ENCODE measurements at regions not wholly inside any gene's neighbourhood (a gene's known extent, or its start where the extent isn't known, plus 50 kb on each side); places are given as distances from the start of the nearest gene placed in this dataset.

DNA sequence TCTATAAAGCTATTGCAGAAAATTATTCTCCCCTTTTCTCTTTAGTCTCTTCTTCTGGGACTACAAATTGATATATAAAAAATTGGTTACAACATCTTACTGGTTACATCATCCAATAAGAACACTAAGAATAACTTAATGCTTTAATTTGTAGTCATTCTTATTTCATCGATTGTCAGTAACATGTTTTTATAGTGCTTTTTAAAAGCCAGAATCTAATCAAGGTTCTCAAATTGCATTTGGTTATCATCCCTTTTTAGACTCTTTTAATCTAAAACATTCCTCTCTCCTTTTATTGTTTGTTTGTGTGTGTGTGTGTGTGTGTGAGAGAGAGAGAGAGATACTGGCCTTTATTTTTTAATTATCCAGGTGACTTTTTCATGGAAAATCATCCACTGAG is 377.1 kb upstream of the MEIS1 start:
- no peaks in the 10 kb centered on the region for H3K27me3 ChIP-seq (replicated peaks; ENCODE audit: control insufficient read depth, insufficient read depth, low read length)
- no peaks in the 10 kb centered on the region for H3K4me1 ChIP-seq (ENCODE audit: control insufficient read depth, insufficient read depth, low read length)
- H3K4me3 ChIP-seq (ENCODE audit: low read length) = no peak overlapping the region
- DNase-seq (ENCODE audit: low read depth) = no peak
- H3K9me3 ChIP-seq (ENCODE audit: control insufficient read depth, low read length) = no peaks in the 10 kb centered on the region
- no peaks in the 10 kb centered on the region for H3K36me3 ChIP-seq (ENCODE audit: control insufficient read depth, insufficient read depth, low read length, severe bottlenecking)
- no peak overlapping the region for H3K9ac ChIP-seq (ENCODE audit: low read length)

DNA sequence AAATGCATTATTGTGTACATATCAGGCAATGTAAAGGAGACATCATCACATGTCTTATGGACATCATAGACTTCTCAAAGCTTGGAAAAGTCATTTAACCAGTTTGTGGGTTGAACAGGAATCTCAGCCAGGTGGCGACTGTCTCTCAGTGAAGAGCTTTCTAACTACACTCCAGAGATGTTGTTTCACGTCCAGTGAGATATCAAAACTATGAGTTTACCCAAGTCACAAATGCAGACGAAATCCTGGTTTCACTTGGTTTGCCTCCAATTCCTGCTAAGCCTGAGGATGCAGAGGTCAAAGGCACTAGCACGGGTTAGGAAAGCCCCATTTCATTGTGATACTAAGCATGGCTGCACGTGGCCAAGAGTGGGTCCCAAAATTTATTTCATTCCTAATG is 384.5 kb upstream of the MEIS1 start:
- DNase-seq (ENCODE audit: low read depth) = no peak
- Histone ChIP-seq H3K27me3 (replicated peaks; ENCODE audit: control insufficient read depth, insufficient read depth, low read length) (no peaks in the 10 kb centered on the region), H3K9ac (ENCODE audit: low read length) (no peak overlapping the region), H3K36me3 (ENCODE audit: control insufficient read depth, insufficient read depth, low read length, severe bottlenecking) (no peaks in the 10 kb centered on the region), H3K9me3 (ENCODE audit: control insufficient read depth, low read length) (no peaks in the 10 kb centered on the region), H3K4me1 (ENCODE audit: control insufficient read depth, insufficient read depth, low read length) (peaks cover 13% of the 10 kb centered on the region), H3K4me3 (ENCODE audit: low read length) (no peak overlapping the region)

- Histone ChIP-seq H3K9ac (ENCODE audit: low read length) (no peak overlapping the region), H3K9me3 (ENCODE audit: control insufficient read depth, low read length) (no peaks in the 10 kb centered on the region), H3K4me3 (ENCODE audit: low read length) (no peak overlapping the region), H3K4me1 (ENCODE audit: control insufficient read depth, insufficient read depth, low read length) (peaks cover 13% of the 10 kb centered on the region), H3K27me3 (replicated peaks; ENCODE audit: control insufficient read depth, insufficient read depth, low read length) (no peaks in the 10 kb centered on the region), H3K36me3 (ENCODE audit: control insufficient read depth, insufficient read depth, low read length, severe bottlenecking) (no peaks in the 10 kb centered on the region)
- DNase-seq (ENCODE audit: low read depth) = no peak
Measured at GRCh38 chr2:66048667-66049066, 386.3 kb upstream of the MEIS1 start.

- H3K9me3 ChIP-seq (ENCODE audit: control insufficient read depth, low read length) = no peaks in the 10 kb centered on the region
- peaks cover 13% of the 10 kb centered on the region for H3K27me3 ChIP-seq (replicated peaks; ENCODE audit: control insufficient read depth, insufficient read depth, low read length)
- no peak overlapping the region for H3K4me3 ChIP-seq (ENCODE audit: low read length)
- H3K4me1 ChIP-seq (ENCODE audit: control insufficient read depth, insufficient read depth, low read length) = peaks cover 2% of the 10 kb centered on the region
- DNase-seq (ENCODE audit: low read depth) = no peak
- no peak overlapping the region for H3K9ac ChIP-seq (ENCODE audit: low read length)
- no peaks in the 10 kb centered on the region for H3K36me3 ChIP-seq (ENCODE audit: control insufficient read depth, insufficient read depth, low read length, severe bottlenecking)
Measured at GRCh38 chr2:66041902-66042657, 392.8 kb upstream of the MEIS1 start.

- no peak for DNase-seq (ENCODE audit: low read depth)
- Histone ChIP-seq H3K9ac (ENCODE audit: low read length) (no peak overlapping the region), H3K4me3 (ENCODE audit: low read length) (no peak overlapping the region), H3K9me3 (ENCODE audit: control insufficient read depth, low read length) (no peaks in the 10 kb centered on the region), H3K36me3 (ENCODE audit: control insufficient read depth, insufficient read depth, low read length, severe bottlenecking) (no peaks in the 10 kb centered on the region), H3K4me1 (ENCODE audit: control insufficient read depth, insufficient read depth, low read length) (peaks cover 2% of the 10 kb centered on the region), H3K27me3 (replicated peaks; ENCODE audit: control insufficient read depth, insufficient read depth, low read length) (peaks cover 13% of the 10 kb centered on the region)
Measured at GRCh38 chr2:66036948-66037347, 398.0 kb upstream of the MEIS1 start.

DNA sequence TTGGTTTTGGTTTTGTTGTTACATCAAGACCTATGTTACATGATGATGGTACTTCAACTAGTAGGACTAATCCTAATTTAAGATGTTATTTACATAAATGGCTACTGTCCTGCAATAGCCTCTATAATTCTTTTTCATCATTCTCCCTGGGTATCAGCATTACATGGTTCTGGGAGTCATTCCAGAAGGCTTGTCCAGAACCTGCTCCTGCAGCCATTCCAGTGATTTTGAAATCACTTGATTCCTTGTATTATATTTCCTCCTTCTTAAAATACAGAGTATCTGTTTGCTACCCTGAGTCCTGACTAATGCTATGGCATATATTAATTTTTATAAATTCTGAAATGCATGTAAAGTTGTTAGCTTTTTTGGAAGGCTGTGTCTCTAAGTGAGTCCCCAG is 400.5 kb upstream of the MEIS1 start:
- Histone ChIP-seq H3K4me1 (ENCODE audit: control insufficient read depth, insufficient read depth, low read length) (peaks cover 2% of the 10 kb centered on the region), H3K9me3 (ENCODE audit: control insufficient read depth, low read length) (no peaks in the 10 kb centered on the region), H3K4me3 (ENCODE audit: low read length) (no peak overlapping the region), H3K9ac (ENCODE audit: low read length) (no peak overlapping the region), H3K36me3 (ENCODE audit: control insufficient read depth, insufficient read depth, low read length, severe bottlenecking) (no peaks in the 10 kb centered on the region), H3K27me3 (replicated peaks; ENCODE audit: control insufficient read depth, insufficient read depth, low read length) (peaks cover 12% of the 10 kb centered on the region)
- peak; percentile 22 for DNase-seq (ENCODE audit: low read depth)

DNA sequence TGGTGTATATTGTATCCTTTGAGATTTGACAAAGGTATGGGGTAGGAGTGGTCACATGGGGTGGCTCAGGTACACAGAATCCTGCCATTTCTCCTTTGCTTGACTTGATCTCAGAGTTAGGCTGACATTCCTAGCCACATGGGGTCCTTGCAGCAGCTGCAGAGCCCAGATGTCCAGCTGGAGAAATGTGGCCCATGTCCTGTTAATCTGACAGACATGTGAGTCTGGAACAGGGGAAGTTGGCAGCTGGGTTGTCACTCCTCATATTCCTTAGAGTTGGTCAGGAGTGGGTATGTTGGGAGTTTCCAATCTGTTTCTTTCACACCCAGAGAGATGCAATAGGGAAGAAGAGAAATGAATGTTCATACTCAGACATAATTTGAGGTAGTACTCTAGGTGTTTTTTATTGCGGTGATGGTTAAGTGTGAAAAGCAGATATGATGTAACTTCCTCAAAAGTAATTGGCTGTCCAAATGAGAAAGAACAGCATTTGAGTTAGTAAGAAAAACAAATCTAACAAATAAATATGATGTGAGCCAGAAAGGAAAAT is 402.6 kb upstream of the MEIS1 start:
- Histone ChIP-seq H3K4me3 (ENCODE audit: low read length) (no peak overlapping the region), H3K36me3 (ENCODE audit: control insufficient read depth, insufficient read depth, low read length, severe bottlenecking) (no peaks in the 10 kb centered on the region), H3K4me1 (ENCODE audit: control insufficient read depth, insufficient read depth, low read length) (no peaks in the 10 kb centered on the region), H3K9ac (ENCODE audit: low read length) (no peak overlapping the region), H3K27me3 (replicated peaks; ENCODE audit: control insufficient read depth, insufficient read depth, low read length) (no peaks in the 10 kb centered on the region), H3K9me3 (ENCODE audit: control insufficient read depth, low read length) (no peaks in the 10 kb centered on the region)
- no peak for DNase-seq (ENCODE audit: low read depth)

DNA sequence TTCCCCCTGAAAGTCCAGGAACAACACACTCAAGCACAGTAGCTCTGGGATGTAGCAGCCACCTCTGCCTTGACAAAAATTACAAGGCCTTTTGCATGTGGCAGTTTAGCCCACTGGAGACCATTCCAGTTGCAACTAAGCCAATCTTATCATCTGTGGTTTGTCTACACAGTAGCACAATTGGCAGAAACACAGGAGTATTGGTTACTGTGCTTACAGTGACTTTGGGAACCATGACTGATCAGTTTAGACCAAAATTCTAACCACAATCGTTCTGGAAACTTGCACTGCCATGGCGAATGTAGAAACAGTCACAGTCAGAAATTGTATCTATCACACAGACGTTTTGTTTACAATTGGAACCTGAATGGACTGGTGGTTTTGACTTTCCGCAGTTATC is 403.7 kb upstream of the MEIS1 start:
- DNase-seq (ENCODE audit: low read depth) = no peak
- no peak overlapping the region for H3K4me3 ChIP-seq (ENCODE audit: low read length)
- no peaks in the 10 kb centered on the region for H3K9me3 ChIP-seq (ENCODE audit: control insufficient read depth, low read length)
- H3K4me1 ChIP-seq (ENCODE audit: control insufficient read depth, insufficient read depth, low read length) = no peaks in the 10 kb centered on the region
- H3K9ac ChIP-seq (ENCODE audit: low read length) = no peak overlapping the region
- no peaks in the 10 kb centered on the region for H3K27me3 ChIP-seq (replicated peaks; ENCODE audit: control insufficient read depth, insufficient read depth, low read length)
- H3K36me3 ChIP-seq (ENCODE audit: control insufficient read depth, insufficient read depth, low read length, severe bottlenecking) = no peaks in the 10 kb centered on the region

- no peak overlapping the region for H3K9ac ChIP-seq (ENCODE audit: low read length)
- no peaks in the 10 kb centered on the region for H3K9me3 ChIP-seq (ENCODE audit: control insufficient read depth, low read length)
- no peak for DNase-seq (ENCODE audit: low read depth)
- H3K4me3 ChIP-seq (ENCODE audit: low read length) = no peak overlapping the region
- no peaks in the 10 kb centered on the region for H3K4me1 ChIP-seq (ENCODE audit: control insufficient read depth, insufficient read depth, low read length)
- no peaks in the 10 kb centered on the region for H3K27me3 ChIP-seq (replicated peaks; ENCODE audit: control insufficient read depth, insufficient read depth, low read length)
- no peaks in the 10 kb centered on the region for H3K36me3 ChIP-seq (ENCODE audit: control insufficient read depth, insufficient read depth, low read length, severe bottlenecking)
Measured at GRCh38 chr2:66030553-66030952, 404.4 kb upstream of the MEIS1 start.

DNA sequence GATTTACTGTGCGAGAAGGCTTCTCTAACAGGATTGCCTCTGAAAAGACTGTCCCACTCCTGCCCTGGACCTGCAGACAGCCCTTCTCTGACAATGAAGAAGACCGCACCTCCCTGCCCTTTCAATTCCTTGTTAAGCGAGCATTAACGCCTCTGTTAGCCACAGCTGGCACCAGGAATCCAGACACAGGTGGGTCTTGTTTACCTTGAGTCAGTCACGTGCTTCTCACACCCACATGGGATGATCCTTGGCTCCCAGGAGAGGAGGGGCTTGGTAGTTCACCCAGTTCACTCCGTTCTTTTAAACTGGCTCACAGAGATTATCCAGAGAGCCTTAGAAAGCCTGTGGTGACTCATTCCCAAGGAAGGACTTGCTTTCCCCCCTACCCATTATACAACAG is 410.5 kb upstream of the MEIS1 start:
- Histone ChIP-seq H3K36me3 (ENCODE audit: control insufficient read depth, insufficient read depth, low read length, severe bottlenecking) (no peaks in the 10 kb centered on the region), H3K4me1 (ENCODE audit: control insufficient read depth, insufficient read depth, low read length) (peaks cover 12% of the 10 kb centered on the region), H3K27me3 (replicated peaks; ENCODE audit: control insufficient read depth, insufficient read depth, low read length) (no peaks in the 10 kb centered on the region), H3K4me3 (ENCODE audit: low read length) (no peak overlapping the region), H3K9me3 (ENCODE audit: control insufficient read depth, low read length) (peaks cover 7% of the 10 kb centered on the region), H3K9ac (ENCODE audit: low read length) (no peak overlapping the region)
- DNase-seq (ENCODE audit: low read depth) = no peak

- DNase-seq (ENCODE audit: low read depth) = no peak
Measured at GRCh38 chr2:66021296-66021695, 413.6 kb upstream of the MEIS1 start.

GRCh38 chr2:66017763-66018162 is 417.2 kb upstream of the MEIS1 start:
- no peak overlapping the region for H3K9ac ChIP-seq (ENCODE audit: low read length)
- peaks cover 2% of the 10 kb centered on the region for H3K9me3 ChIP-seq (ENCODE audit: control insufficient read depth, low read length)
- no peak for DNase-seq (ENCODE audit: low read depth)
- H3K4me1 ChIP-seq (ENCODE audit: control insufficient read depth, insufficient read depth, low read length) = peaks cover 31% of the 10 kb centered on the region
- H3K4me3 ChIP-seq (ENCODE audit: low read length) = no peak overlapping the region
- H3K36me3 ChIP-seq (ENCODE audit: control insufficient read depth, insufficient read depth, low read length, severe bottlenecking) = no peaks in the 10 kb centered on the region
- H3K27me3 ChIP-seq (replicated peaks; ENCODE audit: control insufficient read depth, insufficient read depth, low read length) = no peaks in the 10 kb centered on the region

More at GRCh38 chr2:66021296-66021695, 413.6 kb upstream of the MEIS1 start:
- Histone ChIP-seq H3K27me3 (replicated peaks; ENCODE audit: control insufficient read depth, insufficient read depth, low read length) (no peaks in the 10 kb centered on the region), H3K4me1 (ENCODE audit: control insufficient read depth, insufficient read depth, low read length) (peaks cover 26% of the 10 kb centered on the region), H3K4me3 (ENCODE audit: low read length) (no peak overlapping the region), H3K9ac (ENCODE audit: low read length) (no peak overlapping the region), H3K36me3 (ENCODE audit: control insufficient read depth, insufficient read depth, low read length, severe bottlenecking) (no peaks in the 10 kb centered on the region), H3K9me3 (ENCODE audit: control insufficient read depth, low read length) (peaks cover 7% of the 10 kb centered on the region)

Measured in adipocyte (in vitro differentiated cells).